Suppressor macrophage treated with lipopolysaccharide for 1 hour (primary cell): ENCODE measurements at regions not wholly inside any gene's neighbourhood (a gene's known extent, or its start where the extent isn't known, plus 50 kb on each side); places are given as distances from the start of the nearest gene placed in this dataset.
"Not testable (repeated sequence)": the region's sequence is repeated elsewhere in the genome, so short reads cannot be mapped to it uniquely, and the experiment has no call there.

Experiments
- DNase-seq, 3 donors: peaks; one replicate each; pipeline ENCODE4 v3.0.0-alpha.2; 2020 to 2022

- DNase-seq: no peak
Measured at GRCh38 chr2:64880193-64880951, 108.8 kb upstream of the SLC1A4 start.

DNA sequence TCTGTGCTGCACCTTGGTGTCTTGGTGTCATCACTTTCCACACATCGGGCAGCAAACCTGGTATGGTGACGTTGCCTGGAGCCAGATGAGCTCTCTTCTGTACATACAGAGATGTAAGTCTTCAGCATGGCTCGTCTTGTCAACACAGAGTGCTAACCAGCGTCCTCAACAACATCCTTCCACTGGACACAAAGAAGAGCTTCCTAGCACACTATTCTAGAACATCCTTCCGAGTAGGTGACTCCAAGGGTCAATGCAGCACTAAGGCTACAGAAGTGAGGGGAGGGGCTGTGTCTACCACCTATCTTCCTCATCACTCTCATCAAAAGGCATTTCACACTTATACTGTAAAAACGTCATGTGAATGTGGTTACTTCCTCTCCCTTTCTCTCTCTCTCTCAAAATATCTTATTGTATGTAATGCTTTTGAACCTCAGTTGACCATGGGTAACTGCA lies 108.1 kb upstream of the SLC1A4 start:
- no peak for DNase-seq

DNA sequence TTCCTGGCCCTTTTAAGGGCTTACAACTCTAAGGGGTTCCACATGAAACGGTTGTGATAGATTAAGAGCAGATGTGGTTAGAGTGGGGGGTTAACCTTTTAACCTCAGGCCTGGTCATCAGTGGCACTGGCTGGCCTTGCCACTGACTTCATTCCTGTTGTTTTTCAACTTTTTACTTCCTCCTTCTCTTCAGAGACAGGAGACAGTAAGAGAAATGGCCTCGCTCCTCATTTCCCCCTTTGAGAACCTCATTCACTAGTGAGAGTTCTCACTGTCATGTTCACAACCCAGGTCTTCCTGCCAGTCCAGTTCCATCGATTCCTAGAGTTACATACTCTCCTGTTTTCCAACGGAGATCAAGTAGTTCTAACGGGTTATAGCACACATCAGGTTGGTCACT lies 101.6 kb upstream of the SLC1A4 start:
- DNase-seq: no peak

GRCh38 chr2:64888591-64889309 lies 100.4 kb upstream of the SLC1A4 start:
- peak in 1 of 3 donors; percentile 20 for DNase-seq

GRCh38 chr2:64889803-64890202 lies 99.4 kb upstream of the SLC1A4 start:
- no peak for DNase-seq

GRCh38 chr2:64896572-64896971 lies 92.6 kb upstream of the SLC1A4 start:
- DNase-seq: not testable (repeated sequence)

GRCh38 chr2:64899081-64899865 lies 89.9 kb upstream of the SLC1A4 start:
- DNase-seq: peak in 2 of 3 donors; percentile 31 to 38

- peak; percentile 74 to 95 (median 93) for DNase-seq
Measured at GRCh38 chr2:64899876-64900275, 89.3 kb upstream of the SLC1A4 start.

DNA sequence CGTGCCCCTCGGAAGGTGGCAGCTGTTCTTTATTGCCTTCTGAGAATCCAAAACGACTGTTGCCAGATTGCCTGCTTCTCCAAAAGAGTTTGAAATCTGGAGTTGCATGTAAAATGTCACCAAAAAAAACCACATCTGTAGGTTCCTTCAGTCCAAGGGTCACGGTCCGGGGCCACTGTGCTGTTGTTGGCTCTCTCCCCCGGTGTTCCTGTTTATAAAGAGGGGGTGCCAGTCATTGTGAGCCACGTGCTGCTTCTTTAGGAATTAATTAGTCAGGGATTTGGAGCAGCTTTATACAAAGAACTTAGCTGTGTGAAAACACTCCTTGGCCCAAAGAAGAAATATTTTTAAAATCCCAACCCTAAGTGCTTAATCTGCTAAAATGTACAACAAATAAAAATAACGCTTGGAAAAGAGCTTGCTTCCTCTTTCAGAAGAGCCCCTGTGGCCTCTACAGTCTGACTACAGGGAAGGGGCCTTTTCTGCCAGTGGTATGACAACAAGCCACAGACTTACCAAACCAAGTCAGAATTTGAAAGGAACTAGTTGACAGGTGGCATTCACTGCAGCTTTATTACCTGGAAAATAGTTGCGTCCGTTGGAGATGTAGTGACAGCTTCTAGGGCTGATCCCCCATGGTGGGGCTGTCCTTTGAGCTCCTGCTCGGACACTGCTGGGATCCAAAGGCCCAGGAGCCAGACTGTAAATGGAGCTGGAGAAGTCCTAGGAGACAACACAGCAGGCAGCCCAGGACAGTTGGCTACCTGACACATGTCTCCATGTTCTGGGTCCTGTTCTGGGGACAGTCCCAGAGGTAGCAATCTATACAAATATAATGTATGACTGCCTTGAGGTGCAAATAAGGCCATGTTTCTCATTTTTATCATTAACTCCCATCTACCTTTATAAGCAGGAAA lies 84.5 kb upstream of the SLC1A4 start:
- DNase-seq: peak; percentile 55 to 59 (median 59)

- no peak for DNase-seq
Measured at GRCh38 chr2:64905338-64906024, 83.7 kb upstream of the SLC1A4 start.

GRCh38 chr2:64906853-64907536 lies 82.2 kb upstream of the SLC1A4 start:
- DNase-seq: no peak

DNA sequence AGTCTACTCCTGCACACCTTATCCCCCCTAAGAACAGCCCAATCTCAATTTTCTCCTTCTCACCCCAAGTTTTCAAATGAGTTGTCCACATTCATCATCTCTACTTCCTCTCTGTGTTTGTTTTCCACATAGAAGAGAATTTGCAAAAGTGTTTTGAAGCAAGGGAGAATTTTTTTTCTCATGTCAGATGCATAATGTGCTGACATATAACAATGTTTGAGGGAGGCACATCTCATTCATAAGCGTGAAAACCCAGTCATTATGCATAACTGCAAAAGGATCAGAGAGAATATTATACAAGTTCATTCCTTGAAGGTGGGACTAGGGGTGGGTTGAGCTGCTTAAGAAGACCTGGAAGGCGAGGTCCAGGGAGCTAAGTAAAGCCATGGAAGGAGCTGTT lies 80.8 kb upstream of the SLC1A4 start:
- peak in 1 of 3 donors; percentile 16 for DNase-seq

DNA sequence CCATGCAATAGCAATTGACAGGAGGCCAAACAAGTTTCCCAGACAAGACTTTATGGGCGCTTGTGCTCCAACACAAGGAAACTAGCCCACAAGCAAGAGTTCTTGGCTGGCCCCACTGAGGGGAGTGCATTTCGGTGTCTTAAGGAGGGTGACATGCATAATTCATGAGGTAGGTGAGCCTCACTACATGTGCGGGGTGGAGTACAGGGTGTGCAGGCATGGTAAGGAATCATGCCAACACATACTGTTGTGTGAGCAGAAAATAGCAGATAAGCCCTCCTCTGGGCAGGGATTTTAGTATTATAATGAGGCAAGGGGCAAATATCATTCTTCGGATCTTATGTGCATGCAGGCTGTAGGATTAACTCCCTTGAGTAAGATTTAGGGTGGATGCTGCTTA lies 78.7 kb upstream of the SLC1A4 start:
- DNase-seq: peak in 1 of 3 donors; percentile 15

DNA sequence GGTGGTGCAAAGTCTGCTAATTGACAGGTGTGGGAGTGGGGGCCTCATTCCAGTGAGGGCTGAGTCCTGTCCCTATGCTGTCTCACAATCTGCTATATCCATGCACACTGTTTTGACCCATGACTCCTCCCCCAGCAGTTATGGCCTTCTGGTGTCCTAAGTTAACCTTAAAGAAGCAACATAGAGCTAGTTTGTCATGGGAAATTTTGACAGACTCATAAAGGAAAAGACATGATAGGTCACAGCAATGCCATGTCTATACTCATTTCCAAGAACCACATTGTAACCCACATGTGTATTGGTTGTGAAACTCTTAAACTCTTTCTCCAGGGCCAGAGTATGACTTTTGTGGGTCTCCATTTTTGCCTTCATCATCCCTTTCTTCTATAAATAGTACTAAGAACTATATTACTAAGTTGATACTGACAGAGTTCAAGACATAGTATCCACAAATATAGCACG lies 78.2 kb upstream of the SLC1A4 start:
- DNase-seq: peak; percentile 68 to 95 (median 82)

GRCh38 chr2:64913357-64913869 lies 75.8 kb upstream of the SLC1A4 start:
- DNase-seq: peak in 1 of 3 donors; percentile 17

DNA sequence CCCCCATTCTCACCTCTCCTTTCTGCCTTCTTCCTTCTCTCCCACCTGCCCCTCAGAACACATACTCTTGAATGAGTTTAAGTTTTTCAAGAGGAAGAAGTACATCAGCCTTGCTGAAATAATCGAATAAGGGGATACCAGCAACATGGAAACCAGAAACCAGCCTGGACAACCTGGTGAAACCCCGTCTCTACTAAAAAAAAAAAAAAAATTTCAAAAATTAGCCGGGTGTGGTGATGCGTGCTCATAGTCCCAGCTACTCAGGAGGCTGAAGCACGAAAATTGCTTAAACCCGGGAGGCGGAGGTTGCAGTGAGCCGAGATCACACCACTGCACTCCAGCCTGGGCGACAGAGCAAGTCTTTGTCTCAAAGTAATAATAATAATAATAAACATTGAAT lies 75.0 kb upstream of the SLC1A4 start:
- DNase-seq: no peak

DNA sequence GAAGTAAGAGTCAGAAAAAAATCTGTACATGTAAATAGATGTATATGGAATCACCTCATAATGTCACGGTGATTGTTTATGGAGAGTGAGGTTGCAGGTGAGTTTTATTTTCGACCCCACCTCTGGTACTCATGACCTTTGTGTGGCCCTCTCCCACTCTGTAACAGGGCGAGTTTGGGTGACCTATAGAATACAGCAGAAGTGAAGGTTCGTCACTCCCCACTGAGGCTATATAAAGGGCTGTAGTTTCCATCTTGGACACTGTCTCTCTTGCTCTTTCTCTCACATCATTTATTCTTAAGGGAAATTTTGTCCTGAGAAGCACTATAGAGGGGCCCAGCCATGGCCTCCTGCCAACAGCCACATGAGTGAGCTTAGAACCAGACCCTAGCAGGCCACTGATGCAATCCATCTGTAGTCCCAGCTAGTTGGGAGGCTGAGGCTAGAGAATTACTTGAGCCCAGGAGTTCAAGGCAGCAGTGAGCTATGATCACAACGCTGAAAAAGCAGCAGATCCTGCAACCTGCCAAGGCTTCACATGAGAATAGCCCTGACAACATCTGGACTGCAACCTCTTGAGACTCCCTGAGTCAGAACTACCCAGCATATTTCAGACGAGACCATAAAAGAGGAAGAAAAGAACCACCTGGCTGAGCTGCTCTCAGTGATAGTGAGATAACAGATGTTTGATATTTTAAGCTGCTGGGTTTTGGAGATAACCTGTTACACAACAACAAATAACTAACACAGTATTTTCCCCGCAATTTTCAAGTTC lies 74.3 kb upstream of the SLC1A4 start:
- no peak for DNase-seq

- no peak for DNase-seq
Measured at GRCh38 chr2:64915510-64915900, 73.7 kb upstream of the SLC1A4 start.

DNA sequence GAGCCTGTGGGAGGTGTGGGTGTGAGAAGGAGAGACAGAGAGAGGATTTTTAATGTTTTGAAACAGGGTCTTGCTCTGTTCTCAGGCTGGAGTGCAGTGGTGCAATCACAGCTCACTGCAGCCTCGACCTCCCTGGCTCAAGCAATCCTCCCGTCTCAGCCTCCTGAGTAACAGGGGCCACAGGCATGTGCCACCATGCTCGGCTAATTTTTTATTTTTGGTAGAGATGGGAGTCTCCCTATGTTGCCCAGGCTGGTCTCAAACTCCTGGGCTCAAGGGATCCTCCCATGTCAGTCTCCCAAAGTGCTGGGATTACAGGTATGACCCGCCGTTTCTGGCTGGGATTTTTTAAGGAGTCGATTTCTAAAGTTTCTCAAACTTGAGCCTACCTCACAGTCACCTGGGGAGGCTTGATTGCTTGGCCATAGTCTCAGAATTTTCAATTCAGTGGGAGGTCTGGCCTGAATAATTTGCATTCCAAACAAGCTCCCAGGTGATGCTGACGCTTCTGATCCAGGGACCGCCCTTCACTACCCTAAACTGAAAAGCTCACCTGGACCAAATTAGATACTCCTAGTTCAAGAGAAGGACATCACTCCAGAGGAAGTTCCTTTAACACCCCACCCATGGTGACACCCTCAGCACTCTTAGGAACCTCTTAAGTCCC lies 70.8 kb upstream of the SLC1A4 start:
- DNase-seq: no peak
